Activated CD8-positive, alpha-beta memory T cell treated with anti-CD3 and anti-CD28 coated beads for 48 hours (primary cell): ENCODE measurements at regions not wholly inside any gene's neighbourhood (a gene's known extent, or its start where the extent isn't known, plus 50 kb on each side); places are given as distances from the start of the nearest gene placed in this dataset.

Experiments used
- DNase-seq, 3 experiments: peaks; one replicate each; pipeline ENCODE4 v3.0.0-alpha.2; 2020; ENCODE audit warnings: low read depth in 2 of 3, low spot score in 2 of 3

DNA sequence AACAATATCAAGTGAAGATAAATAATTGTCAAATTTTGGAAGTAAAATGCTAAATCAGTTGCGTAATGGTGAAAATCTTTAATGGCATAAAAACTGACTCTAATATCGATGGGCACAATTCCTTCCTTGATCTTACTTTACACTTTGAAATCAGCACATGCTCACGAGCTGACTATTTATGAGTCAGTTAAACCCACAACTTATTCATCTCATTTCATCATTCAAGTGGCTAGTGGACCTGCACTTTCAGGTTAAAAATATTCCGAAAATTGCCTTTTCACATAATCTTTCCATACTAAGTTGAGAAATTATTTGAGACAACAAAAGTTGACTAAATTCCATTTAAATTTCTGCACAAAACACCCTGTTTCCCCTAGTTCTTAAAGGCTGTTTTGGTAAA lies 582.1 kb upstream of the TENM3 start:
- no peak for DNase-seq

DNA sequence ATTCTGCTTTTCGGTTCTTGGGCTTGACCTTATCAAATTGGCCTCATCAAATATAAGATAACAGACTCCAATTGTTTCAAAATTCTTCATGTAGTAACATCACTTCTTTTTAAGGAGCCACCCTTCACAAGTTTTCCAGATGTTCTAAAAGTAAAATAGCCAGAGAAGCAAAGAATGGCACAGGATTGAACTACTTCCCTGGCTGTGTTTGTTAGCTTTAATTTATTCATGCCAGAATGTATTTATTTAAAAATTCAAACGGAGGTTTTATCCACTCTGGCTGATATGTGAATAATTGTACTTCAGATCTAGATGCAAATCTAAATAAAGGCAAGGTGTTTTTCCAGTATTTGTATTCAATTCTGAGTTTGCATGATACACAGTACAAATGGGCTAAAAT lies 581.3 kb upstream of the TENM3 start:
- DNase-seq = no peak

DNA sequence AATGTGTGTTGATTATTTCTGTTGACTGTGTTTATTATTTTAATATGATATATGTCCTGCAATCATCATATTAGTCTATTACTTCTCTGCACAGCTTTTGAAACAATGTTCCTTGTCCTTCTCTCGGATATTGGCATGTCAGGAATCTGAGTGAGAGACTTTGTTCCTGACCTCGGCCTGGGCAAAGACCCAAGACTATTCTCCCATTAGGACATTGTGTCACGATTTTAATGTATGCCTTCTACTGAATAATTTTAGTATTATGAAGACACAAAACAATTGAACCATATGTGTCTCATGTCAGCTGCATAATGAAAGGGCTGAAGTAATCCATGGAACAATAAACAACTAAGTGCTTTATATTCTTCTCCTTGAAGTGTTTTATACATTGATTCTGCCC lies 580.8 kb upstream of the TENM3 start:
- DNase-seq = no peak

DNA sequence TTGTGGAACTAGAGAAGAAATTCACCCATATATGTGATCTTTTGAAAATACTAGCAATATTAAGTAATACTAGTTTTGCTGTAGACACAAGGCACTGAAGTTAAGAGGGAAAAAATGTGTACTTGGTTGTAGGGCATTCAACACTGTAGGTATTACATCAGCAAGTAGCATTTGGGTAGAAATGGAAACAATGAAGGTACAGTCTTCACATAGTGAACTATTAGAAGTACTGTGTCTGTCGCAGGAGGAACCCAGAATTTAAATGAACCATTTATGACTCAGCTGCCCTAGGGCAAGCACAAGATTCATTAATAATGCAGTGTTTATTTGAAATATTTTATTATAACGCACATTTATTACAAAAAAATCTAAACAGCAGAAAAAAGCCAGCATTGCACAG lies 572.7 kb upstream of the TENM3 start:
- DNase-seq = no peak

DNA sequence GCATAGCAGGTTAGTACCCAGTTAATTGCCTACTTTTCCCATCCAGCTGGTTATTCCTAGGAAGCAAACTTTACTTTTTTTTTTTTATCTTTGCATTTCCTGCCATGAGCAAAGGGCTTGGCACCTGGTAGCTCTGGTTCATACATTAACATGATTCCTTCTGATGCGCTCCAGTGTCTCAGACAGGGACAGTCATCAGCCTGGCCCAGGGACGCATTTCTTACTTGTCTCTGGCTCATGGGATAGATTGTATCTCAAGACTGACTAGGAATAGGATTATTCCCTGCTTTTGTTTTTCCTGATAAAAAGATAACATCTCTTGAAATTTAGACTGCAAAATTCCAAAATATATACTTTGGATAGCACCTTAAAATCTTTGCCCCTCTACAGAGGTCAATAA lies 571.5 kb upstream of the TENM3 start:
- no peak for DNase-seq

DNA sequence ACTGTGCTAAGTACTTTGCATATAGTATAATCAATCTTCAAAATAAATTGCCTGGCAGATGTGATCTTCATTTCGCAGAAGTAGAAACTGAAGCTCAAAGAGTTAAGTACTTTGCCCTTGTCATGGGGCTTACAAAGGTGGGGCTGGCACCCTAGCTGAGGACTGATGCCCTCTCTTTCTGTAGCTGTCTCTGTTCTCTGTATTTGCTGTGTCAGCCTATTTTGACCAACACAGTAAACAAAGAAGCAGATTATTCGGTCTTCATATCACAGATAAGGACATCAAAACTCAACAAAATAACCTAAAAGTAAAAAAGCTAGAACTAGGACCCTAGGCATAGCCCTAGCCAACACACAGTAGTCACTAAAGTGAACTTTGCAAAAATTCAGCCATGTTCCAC lies 570.5 kb upstream of the TENM3 start:
- no peak for DNase-seq

DNA sequence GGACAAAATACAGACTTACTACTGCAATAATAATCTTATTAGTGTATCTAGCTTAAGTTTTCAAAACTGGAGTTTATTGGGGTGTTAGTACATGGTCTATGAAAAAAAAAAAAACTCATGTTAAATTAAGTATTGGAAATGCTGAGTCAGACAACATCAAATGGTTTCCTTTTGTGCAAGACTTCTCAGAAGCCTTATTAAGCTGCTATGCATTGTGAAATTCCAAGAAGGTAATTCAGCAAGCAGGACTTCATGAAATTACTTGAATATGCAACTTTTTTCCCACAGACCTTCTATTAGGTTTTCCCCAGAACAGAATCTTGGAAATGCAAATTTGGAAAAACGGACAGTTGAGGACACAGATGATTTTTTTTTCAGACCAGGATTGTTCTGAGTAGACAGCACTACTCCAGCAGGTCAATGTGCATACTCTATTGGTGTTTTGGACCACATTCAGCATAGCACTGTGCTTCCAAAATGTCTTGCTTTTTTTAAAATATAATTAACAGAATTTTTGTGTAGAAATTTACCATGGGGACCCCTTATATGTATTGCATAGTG lies 568.8 kb upstream of the TENM3 start:
- no peak for DNase-seq

DNA sequence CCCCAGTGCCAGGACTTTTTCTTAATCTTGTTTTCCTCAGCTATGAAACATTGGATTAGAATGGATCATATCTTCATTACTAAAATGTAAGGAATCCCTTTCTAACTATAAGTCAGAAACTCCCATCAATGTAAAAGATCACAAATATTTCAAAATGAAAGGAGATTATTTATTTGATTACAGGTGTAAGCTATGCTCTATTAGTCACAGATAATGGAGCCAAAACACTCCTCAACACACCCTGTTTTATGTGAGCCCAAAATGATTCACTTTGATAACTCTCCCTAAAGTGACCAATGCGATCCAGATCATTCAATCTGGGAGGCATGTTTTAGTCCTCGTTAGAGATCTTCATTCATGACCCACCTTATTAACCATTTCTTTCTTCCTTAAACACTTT lies 566.7 kb upstream of the TENM3 start:
- DNase-seq = no peak

DNA sequence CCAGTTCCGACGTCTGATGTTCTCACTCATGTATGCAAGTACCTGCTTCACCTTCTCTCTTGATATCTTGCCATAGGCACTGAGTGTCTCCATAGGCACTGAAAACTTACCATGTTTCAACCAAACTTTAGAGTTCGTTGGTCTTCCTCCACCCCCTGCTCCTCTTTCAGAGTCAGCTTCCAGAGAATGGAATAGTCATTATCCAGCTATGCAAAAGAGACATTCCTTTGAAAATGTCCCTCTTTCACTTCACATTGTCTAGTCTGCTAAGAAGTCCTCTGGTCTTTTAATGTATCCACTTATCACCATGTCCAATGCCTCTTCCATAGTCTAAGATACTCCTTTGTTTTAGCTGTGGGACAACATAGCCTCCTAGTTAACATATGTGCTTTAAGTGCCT lies 566.0 kb upstream of the TENM3 start:
- no peak for DNase-seq

DNA sequence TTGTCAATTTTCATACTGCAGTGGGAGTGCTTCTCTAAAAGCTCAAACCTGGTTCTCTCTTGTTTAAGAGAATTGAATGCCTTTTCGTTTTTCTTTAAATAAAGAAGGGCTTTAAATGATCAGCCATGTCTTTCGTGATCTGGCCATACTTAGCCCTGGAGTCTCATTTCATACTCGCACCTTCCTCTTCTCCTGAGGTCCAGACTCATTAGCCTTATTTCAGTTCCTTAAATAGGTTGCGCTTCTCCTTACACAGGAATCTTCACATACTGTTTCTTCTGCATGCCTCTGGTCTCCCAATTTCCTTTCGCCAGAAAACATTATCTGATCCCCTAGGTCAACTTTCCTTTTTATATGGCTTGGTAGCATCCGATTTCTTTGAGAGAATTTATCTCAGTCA lies 565.6 kb upstream of the TENM3 start:
- DNase-seq = no peak

DNA sequence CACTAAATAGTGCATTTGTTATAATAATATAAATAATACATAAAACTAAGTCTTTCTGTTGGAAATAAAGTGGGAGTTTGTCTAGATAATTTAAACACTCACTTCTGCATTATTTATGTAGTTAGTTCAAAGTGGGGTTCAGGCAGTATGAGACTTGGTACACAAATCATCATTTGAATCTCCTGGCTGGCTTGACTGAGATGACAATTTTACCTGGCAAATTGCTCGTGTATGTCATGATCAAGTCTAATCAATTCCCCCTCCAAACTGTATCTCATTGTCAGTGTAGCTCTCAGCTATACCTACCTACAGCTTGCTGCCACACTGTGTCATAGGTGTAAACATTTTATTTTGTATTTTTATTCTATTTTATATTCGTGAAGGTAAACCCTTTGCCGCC lies 563.4 kb upstream of the TENM3 start:
- DNase-seq = no peak

DNA sequence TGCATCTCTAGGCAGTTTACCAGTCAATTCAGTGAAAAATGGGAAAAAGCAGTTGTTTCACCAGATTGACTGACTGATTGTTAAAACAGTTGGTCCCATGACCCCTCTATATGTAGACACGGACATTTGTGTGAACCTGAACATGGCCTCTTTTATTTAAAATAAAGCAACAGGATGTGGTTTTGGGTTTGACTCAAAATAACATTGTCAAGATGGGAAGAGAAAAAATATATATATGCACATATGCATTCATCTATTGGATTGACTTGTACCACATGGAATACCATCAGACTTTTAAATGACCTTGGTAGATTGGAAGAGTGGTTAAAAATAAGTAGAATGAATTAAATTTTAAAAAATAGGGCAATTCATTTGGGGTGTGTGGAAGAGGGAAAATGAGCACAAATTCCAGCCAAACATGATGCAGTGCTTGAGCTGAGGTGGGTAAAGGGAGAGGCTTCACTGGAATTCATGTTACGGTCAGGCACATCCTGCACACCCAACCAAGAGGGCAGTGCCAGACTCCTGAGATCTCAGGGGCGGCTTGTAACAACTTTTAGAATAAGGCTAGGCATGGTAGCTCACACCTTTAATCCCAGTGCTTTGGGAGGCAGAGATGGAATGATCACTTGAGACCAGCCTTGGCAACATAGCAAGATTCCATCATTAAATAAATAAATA lies 560.7 kb upstream of the TENM3 start:
- DNase-seq = no peak

DNA sequence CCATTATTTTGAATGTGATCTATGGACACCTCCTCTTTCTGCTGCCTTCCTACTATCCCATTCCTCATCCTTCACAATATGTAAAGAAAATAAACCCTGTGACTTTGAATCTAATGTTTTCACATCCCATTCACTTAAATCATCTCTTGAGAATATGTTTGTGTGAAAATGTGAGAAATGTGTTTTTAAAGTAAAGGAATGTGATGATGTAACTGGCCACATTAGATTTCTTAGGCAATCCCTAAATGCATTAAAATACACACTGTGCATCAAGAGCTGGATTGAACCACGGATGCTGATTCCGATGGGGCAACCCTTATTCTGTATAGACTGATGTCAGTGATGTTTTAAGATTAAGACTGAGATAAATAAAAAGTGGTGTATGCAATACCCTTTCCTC lies 558.9 kb upstream of the TENM3 start:
- DNase-seq = no peak

DNA sequence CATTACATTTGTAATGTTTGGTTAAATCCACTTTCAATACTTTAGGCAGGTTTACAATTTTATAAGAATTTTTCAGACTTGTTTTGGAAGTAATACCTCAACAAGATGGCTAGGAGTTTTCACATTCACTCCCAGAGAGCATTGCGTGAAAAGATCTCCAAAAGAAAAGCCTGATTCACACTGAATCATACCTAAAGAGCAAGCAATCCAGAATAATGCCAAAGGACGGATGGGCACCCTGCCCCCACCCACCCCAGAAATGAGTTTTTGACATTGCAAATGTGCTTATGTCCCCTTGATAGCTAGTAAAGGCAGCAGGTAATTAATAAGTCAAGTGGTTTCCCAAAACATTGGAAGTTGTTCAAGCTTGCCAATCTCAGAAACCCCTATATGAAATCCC lies 557.7 kb upstream of the TENM3 start:
- DNase-seq = no peak

DNA sequence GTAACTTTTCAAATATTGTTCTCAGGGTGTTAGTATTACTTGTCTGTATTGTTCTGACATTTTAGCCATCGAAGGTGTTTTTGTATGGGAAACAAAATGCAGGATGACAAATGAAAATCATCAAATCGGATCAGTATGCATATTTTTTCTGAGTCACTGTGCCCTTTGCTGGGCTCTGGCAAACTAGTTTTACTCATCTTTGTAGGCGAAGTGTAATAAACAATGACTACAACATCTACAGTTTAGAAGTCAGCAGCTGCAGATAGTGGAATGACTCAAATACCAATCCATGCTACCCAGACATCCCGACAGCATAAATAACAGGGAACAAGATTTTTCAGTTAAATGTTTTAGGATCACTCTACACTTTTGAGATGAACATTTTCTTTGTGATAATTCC lies 557.3 kb upstream of the TENM3 start:
- DNase-seq = no peak

DNA sequence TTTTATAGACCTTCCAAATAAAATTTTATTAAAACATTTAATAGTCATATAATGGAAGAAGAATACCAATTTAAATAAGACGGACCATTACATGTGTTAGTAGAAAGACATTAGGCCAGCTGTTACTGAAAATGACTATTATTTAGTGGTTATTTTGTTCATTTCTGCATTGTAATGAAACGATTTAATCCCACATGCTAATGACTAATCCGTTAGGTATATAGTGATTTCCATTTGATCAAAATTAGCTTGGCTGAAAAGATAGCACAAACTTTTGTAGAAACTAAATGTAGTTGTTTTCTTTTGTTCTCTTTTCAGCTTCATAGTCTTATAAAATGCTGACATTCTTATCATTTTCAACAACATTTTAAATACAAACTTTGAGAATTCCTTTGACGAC lies 556.1 kb upstream of the TENM3 start:
- no peak for DNase-seq

DNA sequence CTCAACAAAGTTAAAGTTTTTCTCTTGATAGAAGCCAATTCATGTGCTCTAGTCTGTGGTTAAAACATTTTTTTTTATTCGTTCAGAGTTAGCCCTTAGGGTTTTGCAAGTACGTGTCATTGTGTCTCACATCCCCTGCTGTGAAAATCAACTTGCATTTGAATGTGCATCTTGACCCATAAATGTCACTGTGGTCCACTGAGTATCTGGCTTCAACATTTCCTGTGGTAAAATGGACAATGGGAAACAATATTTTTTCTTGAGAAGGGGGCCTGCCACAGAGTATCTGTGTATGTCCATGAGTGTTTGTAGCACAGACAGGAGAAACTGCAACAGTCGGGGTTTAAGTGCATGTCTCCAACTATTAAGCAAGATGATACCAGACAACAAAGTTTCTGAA lies 554.8 kb upstream of the TENM3 start:
- no peak for DNase-seq

DNA sequence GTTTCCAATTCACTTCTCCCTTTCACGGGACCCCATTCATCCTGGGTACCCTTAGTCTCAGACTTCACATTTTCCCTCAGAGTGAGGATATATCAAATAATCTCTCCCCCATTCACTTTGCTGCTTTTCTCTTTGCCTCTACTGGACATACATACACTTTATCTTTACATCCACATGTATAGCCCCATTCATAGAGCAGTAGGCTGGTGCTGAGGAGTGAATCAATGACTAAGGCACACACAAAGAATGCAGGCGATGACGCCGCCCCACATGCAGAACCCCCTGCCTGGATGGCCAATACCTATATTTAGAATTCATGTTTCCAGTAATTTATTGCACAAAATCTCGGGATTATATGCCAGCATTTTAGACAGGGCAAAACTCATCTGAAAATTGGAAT lies 554.3 kb upstream of the TENM3 start:
- DNase-seq = no peak

DNA sequence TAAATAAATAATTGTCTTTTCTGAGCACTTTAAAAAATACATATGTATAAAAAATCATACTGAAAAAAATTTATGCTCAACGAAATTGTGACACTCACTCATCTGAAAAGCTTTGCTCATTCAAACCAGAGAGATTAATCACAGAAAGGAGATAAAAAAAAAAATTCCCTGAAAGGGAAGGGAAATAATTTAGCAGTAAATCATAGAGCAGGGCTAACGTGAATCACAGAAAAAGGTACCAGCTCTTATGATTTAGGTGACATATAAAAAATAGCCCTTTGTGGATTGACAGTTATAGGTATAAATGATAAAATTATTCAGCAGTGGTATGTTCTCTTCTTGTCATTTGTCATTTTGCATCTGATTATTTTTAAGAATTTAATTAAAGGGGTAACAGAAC lies 552.7 kb upstream of the TENM3 start:
- no peak for DNase-seq

DNA sequence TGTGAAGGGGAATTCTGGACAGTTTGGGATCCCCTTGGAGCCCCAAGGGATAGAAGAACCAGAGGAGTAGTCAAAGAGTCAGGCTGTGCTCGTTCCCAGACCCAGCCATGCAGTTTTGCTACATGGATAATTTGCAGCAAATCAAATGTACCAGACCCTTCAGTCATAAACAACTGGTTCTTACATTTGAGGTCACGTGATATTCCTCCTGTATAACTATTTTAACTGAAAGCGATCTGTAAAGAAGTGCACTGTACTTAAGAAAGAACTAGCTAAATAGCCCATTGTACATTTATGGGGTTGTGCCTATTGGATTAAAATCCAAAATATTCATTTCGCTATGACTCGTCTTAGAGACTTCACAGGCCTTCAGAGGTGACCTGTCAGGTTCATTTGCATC lies 550.2 kb upstream of the TENM3 start:
- no peak for DNase-seq

DNA sequence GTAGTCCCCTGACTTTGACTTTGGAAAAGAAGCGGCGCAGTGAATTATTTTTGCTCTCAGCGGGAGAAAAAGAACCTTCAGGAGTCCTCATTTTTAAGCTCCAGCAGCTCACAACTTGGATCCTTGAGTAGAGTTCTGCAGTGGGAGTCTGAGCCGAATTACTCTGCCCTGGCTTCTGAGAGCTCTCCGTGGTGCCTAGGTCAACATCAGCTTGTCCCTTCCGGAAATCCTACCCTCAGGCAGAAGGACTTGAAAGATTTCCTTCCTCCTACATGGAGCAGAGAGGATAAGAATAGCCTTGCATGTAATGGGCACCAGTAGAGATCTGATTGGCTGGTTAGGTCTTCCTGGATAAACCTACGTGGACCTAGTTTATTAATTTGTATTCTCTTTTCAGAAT lies 549.7 kb upstream of the TENM3 start:
- DNase-seq = no peak

DNA sequence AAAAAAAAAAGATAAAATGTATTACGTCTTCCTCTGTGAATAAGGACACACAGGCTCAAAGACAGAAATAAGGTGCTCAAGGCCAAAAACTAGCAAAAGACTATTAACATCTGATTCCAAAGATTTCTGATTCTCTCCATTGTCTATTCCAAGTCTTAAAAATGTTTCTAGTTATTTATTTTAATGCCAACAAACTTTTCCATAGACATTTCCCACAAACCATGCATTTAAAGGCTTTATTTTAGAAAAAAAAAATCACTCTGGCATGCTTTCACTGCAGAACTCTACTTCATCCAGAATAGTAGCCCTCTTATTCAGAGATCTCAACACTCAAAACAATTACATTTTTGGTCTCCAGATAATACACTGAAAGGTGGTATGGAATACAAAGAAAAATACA lies 545.0 kb upstream of the TENM3 start:
- DNase-seq = no peak

DNA sequence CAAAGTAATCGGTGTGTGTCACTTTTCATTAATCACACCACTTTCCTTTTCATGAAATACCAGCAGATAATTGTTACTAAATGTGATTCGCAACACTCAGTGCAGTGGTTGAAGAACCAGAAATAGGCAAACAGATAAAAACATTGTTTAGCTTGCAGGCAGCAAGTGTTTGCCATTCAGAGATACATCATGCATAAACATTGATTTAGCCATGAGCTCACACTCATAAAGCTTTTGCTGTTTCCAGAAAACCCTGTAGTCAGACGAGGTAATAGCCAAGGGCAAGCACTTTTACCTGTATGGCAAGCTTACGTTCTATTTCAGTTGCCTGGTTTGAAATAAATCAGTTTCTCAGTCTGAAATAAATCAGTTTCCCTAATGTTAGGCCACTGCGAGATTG lies 542.0 kb upstream of the TENM3 start:
- DNase-seq = no peak

DNA sequence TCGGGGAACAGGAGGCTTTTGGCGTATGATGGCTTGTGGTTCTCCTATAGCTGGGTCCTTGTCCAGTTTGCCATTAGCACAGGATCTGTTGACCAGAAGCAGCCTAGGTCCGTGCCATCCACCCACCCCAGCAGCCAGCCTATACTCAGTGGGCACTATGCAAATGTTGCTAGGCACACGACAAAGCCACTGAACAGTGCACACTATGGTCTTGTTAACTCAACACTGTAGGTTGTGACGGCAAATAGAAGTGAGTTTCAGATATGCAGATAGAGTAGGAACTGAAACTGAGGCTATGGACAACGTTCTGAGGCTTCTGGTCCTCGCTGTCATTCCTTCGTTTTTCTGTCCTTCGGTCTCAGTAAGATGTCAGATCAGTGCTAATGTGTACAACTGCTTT lies 541.3 kb upstream of the TENM3 start:
- DNase-seq = no peak
